ENCODE measurements at regions not wholly inside any gene's neighbourhood (a gene's known extent, or its start where the extent isn't known, plus 50 kb on each side); places are given as distances from the start of the nearest gene placed in this dataset.

- no peak overlapping the region for H3K4me2 ChIP-seq (ENCODE audit: insufficient read depth in 1 of 2, low read depth in 2 of 2, low read length in 2 of 2)
- CTCF ChIA-PET (ENCODE audit: partially characterized antibody): interaction anchor here (9.4 kb wide), 1 partner anchor 12 kb away, joined by 59 read pairs; no protein-coding TSS in a partner anchor
- WGBS, 2 experiments (ENCODE audit: extremely low coverage in 1 of 2, insufficient coverage in 1 of 2, insufficient read length in 1 of 2, insufficient replicate concordance in 2 of 2, low coverage in 1 of 2, low lambda C conversion rate in 2 of 2, missing lambda C conversion rate in 1 of 2): 83% methylated on average over 7 of the region's 9 CpGs; no CpG with 5 or more reads in 1 of the 2 experiments
These were observed 69.1 kb downstream of the ARRDC3 start for GRCh38 chr5:91313757-91314673.

More at GRCh38 chr5:91313757-91314673, 69.1 kb downstream of the ARRDC3 start:
- Histone ChIP-seq H3K4me1 (replicated peaks in 1 of 4; ENCODE audit: control insufficient read depth in 3 of 4, insufficient read depth in 4 of 4, low read length in 3 of 4) (peaks cover 0 to 8% (median 0%) of the 10 kb centered on the region in 4 experiments; a peak in 1 of 7 replicates), H3K79me2 (ENCODE audit: control insufficient read depth in 1 of 2, insufficient read depth in 2 of 2, low read length in 2 of 2) (no peaks in the 10 kb centered on the region), H3K14ac (ENCODE audit: insufficient read length) (no peak overlapping the region), H2AK5ac (ENCODE audit: low read depth, low read length) (no peak overlapping the region), H3K27me3 (replicated peaks in 1 of 4; ENCODE audit: control insufficient read depth in 3 of 4, extremely low read depth in 1 of 4, insufficient read depth in 3 of 4, low read length in 3 of 4) (no peaks in the 10 kb centered on the region), H3K9me3 (ENCODE audit: insufficient read depth in 2 of 2, low read depth in 1 of 2, low read length in 1 of 2) (no peaks in the 10 kb centered on the region), H2BK15ac (ENCODE audit: low read length) (0 out of 2 replicates have a peak overlapping the region, but pooled peaks have one; percentile 19), H4K5ac (ENCODE audit: insufficient read length, low read depth, low read length) (no peak overlapping the region), H2BK20ac (ENCODE audit: low read length) (no peak overlapping the region), H3K9ac (replicated peaks in 1 of 4; ENCODE audit: extremely low read depth in 1 of 4, low read depth in 3 of 4, low read length in 3 of 4) (no peak overlapping the region), H3K79me1 (ENCODE audit: low read depth, low read length) (no peaks in the 10 kb centered on the region), H3K4me3 (ENCODE audit: extremely low read depth in 1 of 4, insufficient read depth in 2 of 4, low read depth in 3 of 4, low read length in 4 of 4) (no peak overlapping the region), H3K56ac (replicated peaks; ENCODE audit: insufficient read length, low read depth, low read length) (no peak overlapping the region), H4K91ac (replicated peaks; ENCODE audit: insufficient read length, low read length) (no peak overlapping the region), H3K27ac (ENCODE audit: low read depth, low read length) (no peak overlapping the region), H3K36me3 (ENCODE audit: control insufficient read depth in 2 of 4, insufficient read depth in 4 of 4, low read length in 3 of 4) (no peaks in the 10 kb centered on the region), H2BK120ac (replicated peaks; ENCODE audit: low read depth, low read length) (no peak overlapping the region), H3K18ac (ENCODE audit: extremely low read depth, low read length) (no peak overlapping the region), H2BK12ac (ENCODE audit: low read depth, low read length) (no peak overlapping the region), H4K20me1 (replicated peaks in 1 of 2; ENCODE audit: control insufficient read depth in 1 of 2, insufficient read depth in 2 of 2, low read length in 2 of 2) (no peaks in the 10 kb centered on the region), H3K23me2 (ENCODE audit: low read depth, low read length) (peaks cover 2% of the 10 kb centered on the region; the same call in 1 of the 2 replicates), H4K8ac (ENCODE audit: extremely low read depth, insufficient read depth, low read length) (no peak overlapping the region), H2AFZ (ENCODE audit: low read length) (peak overlapping the region; percentile 58; the same call in 1 of the 2 replicates), H3K23ac (ENCODE audit: insufficient read length) (no peak overlapping the region), H3K4ac (replicated peaks; ENCODE audit: insufficient read length, low read depth, low read length) (no peak overlapping the region), H2BK5ac (ENCODE audit: low read depth, low read length) (no peak overlapping the region; the same call in 1 of the 2 replicates)
- TF ChIP-seq BACH1 (IDR thresholded peaks at IDR 0.05; ENCODE audit: low read length) (0 out of 2 replicates have a peak, but pooled peaks have one; percentile 16), GTF2F1 (IDR thresholded peaks at IDR 0.05; ENCODE audit: borderline replicate concordance, low read depth, low read length) (no peak)
- DNase-seq (ENCODE audit: low read depth in 1 of 2, low spot score in 2 of 2): no peak
- no peak for FAIRE-seq
- POLR2A ChIA-PET (ENCODE audit: partially characterized antibody): no interaction called here

Measured in H1 (cell line).